ENCODE measurements at regions not wholly inside any gene's neighbourhood (a gene's known extent, or its start where the extent isn't known, plus 50 kb on each side); places are given as distances from the start of the nearest gene placed in this dataset.
"Not testable (repeated sequence)": the region's sequence is repeated elsewhere in the genome, so short reads cannot be mapped to it uniquely, and the experiment has no call there.

DNA sequence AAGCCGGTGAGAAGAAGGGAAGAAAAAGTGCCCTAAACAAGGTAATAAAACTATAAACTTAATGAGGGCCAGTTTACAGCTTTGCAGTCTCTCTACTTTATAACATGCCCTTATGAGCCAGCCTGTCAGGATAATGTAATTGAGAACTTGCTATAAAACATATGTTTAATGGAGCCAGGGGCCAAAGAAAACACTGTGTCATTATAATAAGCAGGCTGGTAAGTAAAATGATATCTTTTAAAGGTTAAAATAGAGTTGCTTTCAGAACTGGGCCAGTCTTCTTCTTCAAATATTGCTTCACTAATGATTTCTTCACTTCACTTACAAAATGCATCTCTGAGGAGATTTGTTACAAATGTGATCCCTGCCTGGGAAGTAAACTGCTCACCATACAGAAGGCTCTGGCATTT, 192.5 kb downstream of the SHOX2 start:
- H3K36me3 ChIP-seq (ENCODE audit: control insufficient read depth in 2 of 3, insufficient read depth in 3 of 3, low read length in 3 of 3): no peaks in the 10 kb centered on the region
- POLR2A ChIA-PET: no interaction called here
- intact Hi-C loops (cut with micrococcal nuclease): no loop called here
- no peaks in the 10 kb centered on the region for H3K27me3 ChIP-seq (ENCODE audit: control insufficient read depth in 2 of 2, insufficient read depth in 2 of 2, low read length in 2 of 2)
- Mint-ChIP-seq H3K27ac (no peak overlapping the region), H3K36me3 (no peaks in the 10 kb centered on the region), H3K4me1 (no peaks in the 10 kb centered on the region), H3K4me3 (no peak overlapping the region), H3K27me3 (no peaks in the 10 kb centered on the region), H3K9me3 (peaks cover 0 to 11% (median 0%) of the 10 kb centered on the region in 11 donors)
- DNase-seq (no peak), ATAC-seq (no peak)
- no peak overlapping the region for H3K4me3 ChIP-seq (ENCODE audit: low read length)
- no peaks in the 10 kb centered on the region for H3K4me1 ChIP-seq (ENCODE audit: control insufficient read depth in 2 of 2, insufficient read depth in 2 of 2, low read length in 2 of 2)
- CTCF ChIA-PET: no interaction called here
- no peak overlapping the region for H3K27ac ChIP-seq (ENCODE audit: low read depth, low read length)
- no peaks in the 10 kb centered on the region for H3K9me3 ChIP-seq (ENCODE audit: control insufficient read depth in 2 of 3, low read length in 3 of 3)

DNA sequence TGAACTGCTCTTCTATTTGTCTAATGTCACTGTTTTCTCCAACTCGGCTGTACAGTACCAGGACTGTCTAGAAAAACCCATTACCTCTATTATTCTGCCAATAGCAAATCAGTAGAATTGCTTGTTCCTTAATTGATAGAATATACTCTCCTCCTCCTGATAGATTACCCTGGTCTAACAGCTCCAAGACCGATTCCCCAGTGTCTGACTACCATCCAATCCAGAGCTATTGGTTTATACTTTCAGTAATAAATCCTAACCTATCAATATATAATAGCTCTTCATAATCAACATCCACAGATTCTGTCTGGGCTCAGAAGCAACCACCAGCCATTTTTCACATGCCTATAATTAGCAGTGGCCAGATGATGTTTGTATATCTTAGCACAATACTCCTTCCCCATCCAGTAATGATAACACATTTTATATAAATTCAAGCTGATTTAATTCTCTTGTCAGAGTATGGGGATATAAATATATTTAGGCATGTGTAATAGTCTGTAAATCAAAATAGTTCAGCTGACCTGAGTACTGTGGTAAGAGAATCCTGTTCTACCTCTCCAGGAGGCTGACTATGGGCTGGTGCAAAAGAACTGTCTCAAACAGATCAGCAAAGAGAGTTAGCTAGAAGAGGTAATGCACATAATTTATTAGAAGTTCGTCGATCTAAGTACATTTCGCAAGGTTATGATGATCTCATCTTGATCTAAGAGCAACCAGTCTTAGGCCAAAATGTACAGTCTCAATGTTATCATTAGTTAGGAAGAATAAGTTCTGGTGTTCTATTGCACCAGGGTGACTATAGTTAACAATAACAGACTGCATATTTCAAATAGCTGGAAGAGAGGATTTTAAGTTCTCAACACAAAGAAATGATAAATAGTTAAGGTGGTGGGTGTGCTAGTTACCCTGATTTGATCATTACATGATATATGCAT, 193.4 kb downstream of the SHOX2 start:
- DNase-seq (no peak), ATAC-seq (no peak)
- Mint-ChIP-seq H3K4me1 (no peaks in the 10 kb centered on the region), H3K27me3 (no peaks in the 10 kb centered on the region), H3K36me3 (no peaks in the 10 kb centered on the region), H3K27ac (no peak overlapping the region), H3K4me3 (no peak overlapping the region), H3K9me3 (peaks cover 0 to 11% (median 0%) of the 10 kb centered on the region in 11 donors)
- Histone ChIP-seq H3K27me3 (ENCODE audit: control insufficient read depth in 2 of 2, insufficient read depth in 2 of 2, low read length in 2 of 2) (no peaks in the 10 kb centered on the region), H3K36me3 (ENCODE audit: control insufficient read depth in 2 of 3, insufficient read depth in 3 of 3, low read length in 3 of 3) (no peaks in the 10 kb centered on the region), H3K27ac (ENCODE audit: low read depth, low read length) (no peak overlapping the region), H3K9me3 (ENCODE audit: control insufficient read depth in 2 of 3, low read length in 3 of 3) (no peaks in the 10 kb centered on the region), H3K4me1 (ENCODE audit: control insufficient read depth in 2 of 2, insufficient read depth in 2 of 2, low read length in 2 of 2) (no peaks in the 10 kb centered on the region), H3K4me3 (ENCODE audit: low read length) (no peak overlapping the region)
- intact Hi-C loops (cut with micrococcal nuclease): no loop called here
- CTCF ChIA-PET: no interaction called here
- POLR2A ChIA-PET: no interaction called here

GRCh38 chr3:157906627-157907026, 199.6 kb downstream of the SHOX2 start:
- ChIA-PET POLR2A (no interaction called here), CTCF (no interaction called here)
- Histone ChIP-seq H3K27me3 (ENCODE audit: control insufficient read depth in 2 of 2, insufficient read depth in 2 of 2, low read length in 2 of 2) (no peaks in the 10 kb centered on the region), H3K27ac (ENCODE audit: low read depth, low read length) (no peak overlapping the region), H3K4me3 (ENCODE audit: low read length) (no peak overlapping the region), H3K9me3 (ENCODE audit: control insufficient read depth in 2 of 3, low read length in 3 of 3) (peaks cover 0 to 9% (median 0%) of the 10 kb centered on the region in 3 experiments), H3K4me1 (ENCODE audit: control insufficient read depth in 2 of 2, insufficient read depth in 2 of 2, low read length in 2 of 2) (no peaks in the 10 kb centered on the region), H3K36me3 (ENCODE audit: control insufficient read depth in 2 of 3, insufficient read depth in 3 of 3, low read length in 3 of 3) (no peaks in the 10 kb centered on the region)
- ATAC-seq: no peak
- Mint-ChIP-seq H3K4me1 (no peaks in the 10 kb centered on the region), H3K27ac (no peak overlapping the region), H3K4me3 (no peak overlapping the region), H3K36me3 (no peaks in the 10 kb centered on the region), H3K27me3 (no peaks in the 10 kb centered on the region), H3K9me3 (peaks cover 3 to 29% (median 15%) of the 10 kb centered on the region in 11 donors)
- intact Hi-C loops (cut with micrococcal nuclease): loop anchor here in 1 of 2 donors (5.0 kb wide), 1 partner anchor 856 kb away; no protein-coding TSS in a partner anchor
- no peak for DNase-seq

- no peak for DNase-seq
- H3K36me3 Mint-ChIP-seq: no peaks in the 10 kb centered on the region
- no peaks in the 10 kb centered on the region for H3K27me3 ChIP-seq (ENCODE audit: control insufficient read depth in 2 of 2, insufficient read depth in 2 of 2, low read length in 2 of 2)
- H3K4me3 Mint-ChIP-seq: no peak overlapping the region
- peaks cover 3 to 29% (median 15%) of the 10 kb centered on the region in 11 donors for H3K9me3 Mint-ChIP-seq
- H3K4me1 ChIP-seq (ENCODE audit: control insufficient read depth in 2 of 2, insufficient read depth in 2 of 2, low read length in 2 of 2): no peaks in the 10 kb centered on the region
- ChIA-PET POLR2A (no interaction called here), CTCF (no interaction called here)
- intact Hi-C loops (cut with micrococcal nuclease): loop anchor here in 1 of 2 donors (5.0 kb wide), 1 partner anchor 856 kb away; no protein-coding TSS in a partner anchor
- no peaks in the 10 kb centered on the region for H3K4me1 Mint-ChIP-seq
- no peak for ATAC-seq
- no peaks in the 10 kb centered on the region for H3K36me3 ChIP-seq (ENCODE audit: control insufficient read depth in 2 of 3, insufficient read depth in 3 of 3, low read length in 3 of 3)
- H3K27ac Mint-ChIP-seq: no peak overlapping the region
- peaks cover 0 to 9% (median 0%) of the 10 kb centered on the region in 3 experiments for H3K9me3 ChIP-seq (ENCODE audit: control insufficient read depth in 2 of 3, low read length in 3 of 3)
- no peak overlapping the region for H3K27ac ChIP-seq (ENCODE audit: low read depth, low read length)
- no peak overlapping the region for H3K4me3 ChIP-seq (ENCODE audit: low read length)
- H3K27me3 Mint-ChIP-seq: no peaks in the 10 kb centered on the region
Measured at GRCh38 chr3:157905885-157906284, 200.3 kb downstream of the SHOX2 start.

DNA sequence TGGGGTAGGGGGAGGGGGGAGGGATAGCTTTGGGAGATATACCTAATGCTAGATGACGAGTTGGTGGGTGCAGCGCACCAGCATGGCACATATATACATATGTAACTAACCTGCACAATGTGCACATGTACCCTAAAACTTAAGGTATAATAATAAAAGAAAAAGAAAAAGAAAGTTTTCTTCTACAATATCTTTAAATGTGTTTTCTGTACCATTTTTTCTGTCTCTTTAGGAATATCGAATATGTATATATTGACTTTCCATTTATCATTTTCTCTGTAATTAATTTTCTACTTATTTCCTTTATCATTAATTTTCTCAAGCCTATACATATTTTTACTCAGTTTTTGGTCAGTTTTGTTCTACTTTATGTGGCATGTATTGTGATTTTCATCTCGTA, 203.5 kb downstream of the SHOX2 start:
- H3K36me3 Mint-ChIP-seq; intact Hi-C loops (cut with micrococcal nuclease); H3K4me3 Mint-ChIP-seq; H3K27ac Mint-ChIP-seq; H3K27me3 Mint-ChIP-seq; POLR2A ChIA-PET; H3K27me3 ChIP-seq (ENCODE audit: control insufficient read depth in 2 of 2, insufficient read depth in 2 of 2, low read length in 2 of 2); H3K4me3 ChIP-seq (ENCODE audit: low read length); CTCF ChIA-PET; DNase-seq; H3K4me1 Mint-ChIP-seq; H3K9me3 ChIP-seq (ENCODE audit: control insufficient read depth in 2 of 3, low read length in 3 of 3); ATAC-seq; H3K36me3 ChIP-seq (ENCODE audit: control insufficient read depth in 2 of 3, insufficient read depth in 3 of 3, low read length in 3 of 3); H3K4me1 ChIP-seq (ENCODE audit: control insufficient read depth in 2 of 2, insufficient read depth in 2 of 2, low read length in 2 of 2); H3K27ac ChIP-seq (ENCODE audit: low read depth, low read length): not testable (repeated sequence)
- peaks cover 0 to 29% (median 19%) of the 10 kb centered on the region in 11 donors for H3K9me3 Mint-ChIP-seq

GRCh38 chr3:157888040-157888439, 218.2 kb downstream of the SHOX2 start:
- Mint-ChIP-seq H3K9me3 (peaks cover 0 to 4% (median 0%) of the 10 kb centered on the region in 11 donors), H3K36me3 (no peaks in the 10 kb centered on the region), H3K4me1 (no peaks in the 10 kb centered on the region), H3K27ac (no peak overlapping the region), H3K4me3 (no peak overlapping the region), H3K27me3 (peaks cover 0 to 7% (median 0%) of the 10 kb centered on the region in 5 donors)
- CTCF ChIA-PET: no interaction called here
- no peak overlapping the region for H3K4me3 ChIP-seq (ENCODE audit: low read length)
- intact Hi-C loops (cut with micrococcal nuclease): no loop called here
- POLR2A ChIA-PET: no interaction called here
- no peak overlapping the region for H3K27ac ChIP-seq (ENCODE audit: low read depth, low read length)
- ATAC-seq (no peak), DNase-seq (no peak)
- H3K36me3 ChIP-seq (ENCODE audit: control insufficient read depth in 2 of 3, insufficient read depth in 3 of 3, low read length in 3 of 3): no peaks in the 10 kb centered on the region
- no peaks in the 10 kb centered on the region for H3K9me3 ChIP-seq (ENCODE audit: control insufficient read depth in 2 of 3, low read length in 3 of 3)
- H3K4me1 ChIP-seq (ENCODE audit: control insufficient read depth in 2 of 2, insufficient read depth in 2 of 2, low read length in 2 of 2): no peaks in the 10 kb centered on the region
- no peaks in the 10 kb centered on the region for H3K27me3 ChIP-seq (ENCODE audit: control insufficient read depth in 2 of 2, insufficient read depth in 2 of 2, low read length in 2 of 2)

DNA sequence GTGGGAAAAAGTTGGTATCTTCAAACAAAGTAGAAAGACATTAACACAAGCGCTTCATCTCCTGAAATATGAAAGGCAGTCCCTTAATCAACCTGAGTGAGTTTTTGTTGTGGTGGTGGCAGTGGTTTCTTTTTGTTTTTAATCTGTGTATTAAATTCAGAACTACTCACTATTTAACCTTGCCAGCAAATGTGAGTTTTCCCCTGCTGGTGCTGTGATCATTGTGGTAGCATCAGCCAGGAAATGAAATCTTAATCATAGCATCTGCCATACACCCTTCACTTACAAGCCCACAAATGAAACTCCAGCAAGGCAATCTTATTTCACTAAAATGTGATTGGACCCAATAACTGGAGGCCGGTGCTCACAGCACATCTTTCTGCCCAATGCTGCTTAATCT, 229.7 kb downstream of the SHOX2 start:
- Histone ChIP-seq H3K4me1 (ENCODE audit: control insufficient read depth in 2 of 2, insufficient read depth in 2 of 2, low read length in 2 of 2) (no peaks in the 10 kb centered on the region), H3K9me3 (ENCODE audit: control insufficient read depth in 2 of 3, low read length in 3 of 3) (no peaks in the 10 kb centered on the region), H3K36me3 (ENCODE audit: control insufficient read depth in 2 of 3, insufficient read depth in 3 of 3, low read length in 3 of 3) (no peaks in the 10 kb centered on the region), H3K27me3 (ENCODE audit: control insufficient read depth in 2 of 2, insufficient read depth in 2 of 2, low read length in 2 of 2) (no peaks in the 10 kb centered on the region), H3K4me3 (ENCODE audit: low read length) (no peak overlapping the region), H3K27ac (ENCODE audit: low read depth, low read length) (no peak overlapping the region)
- ChIA-PET POLR2A (no interaction called here), CTCF (no interaction called here)
- intact Hi-C loops (cut with micrococcal nuclease): no loop called here
- Mint-ChIP-seq H3K9me3 (peaks cover 0 to 21% (median 7%) of the 10 kb centered on the region in 11 donors), H3K27me3 (peaks cover 0 to 4% (median 0%) of the 10 kb centered on the region in 5 donors), H3K36me3 (peaks cover 0 to 6% (median 0%) of the 10 kb centered on the region in 5 donors), H3K27ac (no peak overlapping the region), H3K4me3 (no peak overlapping the region), H3K4me1 (no peaks in the 10 kb centered on the region)
- ATAC-seq: no peak
- DNase-seq: no peak

Measured in naive thymus-derived CD4-positive, alpha-beta T cell (primary cell).